GM18861 (cell line): ENCODE measurements at regions not wholly inside any gene's neighbourhood (a gene's known extent, or its start where the extent isn't known, plus 50 kb on each side); places are given as distances from the start of the nearest gene placed in this dataset.

Experiments
- ATAC-seq: cut with Tn5 transposase; IDR thresholded peaks from one replicate; pipeline ENCODE4 v1.9.1; 2021; ENCODE audit not compliant: unreplicated experiment

- ATAC-seq, result no peak
These were observed 220.0 kb upstream of the CNR1 start for GRCh38 chr6:88386167-88386566.

GRCh38 chr6:88383183-88383582 is 217.0 kb upstream of the CNR1 start:
- ATAC-seq, result no peak

- no peak for ATAC-seq
These were observed 215.1 kb upstream of the CNR1 start for GRCh38 chr6:88381289-88381642.

- no peak for ATAC-seq
These were observed 214.6 kb upstream of the CNR1 start for GRCh38 chr6:88380618-88381288.

GRCh38 chr6:88380083-88380482 is 213.9 kb upstream of the CNR1 start:
- ATAC-seq, result no peak

- no peak for ATAC-seq
These were observed 212.5 kb upstream of the CNR1 start for GRCh38 chr6:88378639-88379038.

GRCh38 chr6:88377976-88378568 is 211.9 kb upstream of the CNR1 start:
- no peak for ATAC-seq

GRCh38 chr6:88376768-88377387 is 210.7 kb upstream of the CNR1 start:
- ATAC-seq, result no peak

GRCh38 chr6:88376197-88376596 is 210.1 kb upstream of the CNR1 start:
- ATAC-seq, result no peak

- ATAC-seq, result no peak
These were observed 208.4 kb upstream of the CNR1 start for GRCh38 chr6:88374553-88374952.

GRCh38 chr6:88371480-88371879 is 205.3 kb upstream of the CNR1 start:
- no peak for ATAC-seq

- no peak for ATAC-seq
These were observed 204.1 kb upstream of the CNR1 start for GRCh38 chr6:88370127-88370710.

GRCh38 chr6:88369262-88369661 is 203.1 kb upstream of the CNR1 start:
- no peak for ATAC-seq

GRCh38 chr6:88368071-88368787 is 202.1 kb upstream of the CNR1 start:
- ATAC-seq, result no peak

GRCh38 chr6:88367248-88367647 is 201.1 kb upstream of the CNR1 start:
- no peak for ATAC-seq

- no peak for ATAC-seq
These were observed 200.5 kb upstream of the CNR1 start for GRCh38 chr6:88366672-88367071.

- ATAC-seq, result no peak
These were observed 199.5 kb upstream of the CNR1 start for GRCh38 chr6:88365656-88366055.

GRCh38 chr6:88365230-88365629 is 199.1 kb upstream of the CNR1 start:
- no peak for ATAC-seq

GRCh38 chr6:88361754-88362153 is 195.6 kb upstream of the CNR1 start:
- ATAC-seq, result no peak

GRCh38 chr6:88361298-88361697 is 195.2 kb upstream of the CNR1 start:
- ATAC-seq, result no peak

- no peak for ATAC-seq
These were observed 194.2 kb upstream of the CNR1 start for GRCh38 chr6:88360203-88360797.
